ENCODE measurements at regions not wholly inside any gene's neighbourhood (a gene's known extent, or its start where the extent isn't known, plus 50 kb on each side); places are given as distances from the start of the nearest gene placed in this dataset.
"Not testable (repeated sequence)": the region's sequence is repeated elsewhere in the genome, so short reads cannot be mapped to it uniquely, and the experiment has no call there.

DNA sequence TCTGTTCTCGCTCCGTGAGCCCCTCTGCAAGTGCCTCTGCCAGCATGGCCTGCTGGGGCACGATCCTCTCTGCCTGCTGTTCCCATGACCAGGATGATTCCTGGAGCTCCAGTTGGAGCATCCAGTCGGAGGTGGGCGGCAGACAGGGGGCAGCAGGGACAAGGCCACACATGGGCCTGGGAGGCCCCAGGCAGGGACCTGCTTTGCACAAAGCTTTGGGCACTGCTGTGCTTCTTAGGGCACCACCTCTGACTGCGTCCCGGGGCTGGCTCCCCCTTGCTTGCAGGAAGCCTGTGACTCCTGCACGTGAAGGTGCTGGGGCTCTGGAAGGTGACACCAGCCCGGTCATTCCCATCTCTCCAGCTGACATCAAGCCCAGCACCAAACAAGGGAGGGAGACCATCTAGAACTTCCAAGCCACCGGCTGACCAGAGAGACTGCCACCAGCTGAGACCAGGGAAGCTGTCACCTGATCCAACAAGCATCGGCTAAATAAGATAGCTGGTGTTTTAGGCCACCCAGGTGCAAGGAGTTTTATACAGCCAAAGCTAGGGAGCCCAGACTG is 174.8 kb upstream of the FOXD4L5 start:
- H3K9me3 Mint-ChIP-seq, result peaks cover 54% of the 10 kb centered on the region
- no peak for DNase-seq
- H3K4me1 Mint-ChIP-seq (ENCODE audit: low read depth), result no peaks in the 10 kb centered on the region
- TF ChIP-seq, protein P1, sequence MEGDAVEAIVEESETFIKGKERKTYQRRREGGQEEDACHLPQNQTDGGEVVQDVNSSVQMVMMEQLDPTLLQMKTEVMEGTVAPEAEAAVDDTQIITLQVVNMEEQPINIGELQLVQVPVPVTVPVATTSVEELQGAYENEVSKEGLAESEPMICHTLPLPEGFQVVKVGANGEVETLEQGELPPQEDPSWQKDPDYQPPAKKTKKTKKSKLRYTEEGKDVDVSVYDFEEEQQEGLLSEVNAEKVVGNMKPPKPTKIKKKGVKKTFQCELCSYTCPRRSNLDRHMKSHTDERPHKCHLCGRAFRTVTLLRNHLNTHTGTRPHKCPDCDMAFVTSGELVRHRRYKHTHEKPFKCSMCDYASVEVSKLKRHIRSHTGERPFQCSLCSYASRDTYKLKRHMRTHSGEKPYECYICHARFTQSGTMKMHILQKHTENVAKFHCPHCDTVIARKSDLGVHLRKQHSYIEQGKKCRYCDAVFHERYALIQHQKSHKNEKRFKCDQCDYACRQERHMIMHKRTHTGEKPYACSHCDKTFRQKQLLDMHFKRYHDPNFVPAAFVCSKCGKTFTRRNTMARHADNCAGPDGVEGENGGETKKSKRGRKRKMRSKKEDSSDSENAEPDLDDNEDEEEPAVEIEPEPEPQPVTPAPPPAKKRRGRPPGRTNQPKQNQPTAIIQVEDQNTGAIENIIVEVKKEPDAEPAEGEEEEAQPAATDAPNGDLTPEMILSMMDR (IDR thresholded peaks at IDR 0.05), result no peak
- peaks cover 19% of the 10 kb centered on the region for H3K36me3 Mint-ChIP-seq (ENCODE audit: low read depth)
- H3K4me3 Mint-ChIP-seq, result no peak overlapping the region
- H3K27ac Mint-ChIP-seq, result no peak overlapping the region
- H3K27me3 Mint-ChIP-seq (ENCODE audit: insufficient read depth), result no peaks in the 10 kb centered on the region; the same call in 1 of the 2 replicates

GRCh38 chr9:65458992-65459391 is 174.0 kb upstream of the FOXD4L5 start:
- Mint-ChIP-seq H3K36me3 (ENCODE audit: low read depth) (peaks cover 11% of the 10 kb centered on the region), H3K4me1 (ENCODE audit: low read depth) (no peaks in the 10 kb centered on the region), H3K4me3 (no peak overlapping the region), H3K9me3 (peaks cover 45% of the 10 kb centered on the region), H3K27me3 (ENCODE audit: insufficient read depth) (peaks cover 1% of the 10 kb centered on the region), H3K27ac (no peak overlapping the region)
- TF ChIP-seq, protein P1 (IDR thresholded peaks at IDR 0.05), result no peak
- no peak for DNase-seq

DNA sequence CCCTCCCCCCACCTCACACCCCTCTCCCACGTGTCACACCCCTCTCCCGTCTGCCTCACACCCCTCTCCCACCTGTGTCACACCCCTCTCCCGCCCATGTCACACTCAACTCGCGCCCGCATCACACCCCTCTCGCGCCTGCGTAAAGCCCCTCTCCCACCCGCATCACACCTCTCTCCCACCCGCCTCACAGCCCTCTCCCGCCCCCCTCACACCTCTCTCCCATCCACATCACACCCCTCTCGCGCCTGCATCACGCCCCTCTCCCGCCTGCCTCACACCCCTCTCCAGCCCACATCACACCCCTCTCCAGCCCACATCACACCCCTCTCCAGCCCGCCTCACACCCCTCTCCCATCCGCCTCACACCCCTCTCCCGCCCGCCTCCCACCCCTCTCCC is 173.5 kb upstream of the FOXD4L5 start:
- Mint-ChIP-seq H3K4me1 (ENCODE audit: low read depth) (no peaks in the 10 kb centered on the region), H3K27ac (no peak overlapping the region), H3K36me3 (ENCODE audit: low read depth) (peaks cover 6% of the 10 kb centered on the region), H3K4me3 (no peak overlapping the region), H3K9me3 (peaks cover 44% of the 10 kb centered on the region), H3K27me3 (ENCODE audit: insufficient read depth) (peaks cover 1% of the 10 kb centered on the region)
- TF ChIP-seq, protein P1 (IDR thresholded peaks at IDR 0.05), result no peak
- no peak for DNase-seq

DNA sequence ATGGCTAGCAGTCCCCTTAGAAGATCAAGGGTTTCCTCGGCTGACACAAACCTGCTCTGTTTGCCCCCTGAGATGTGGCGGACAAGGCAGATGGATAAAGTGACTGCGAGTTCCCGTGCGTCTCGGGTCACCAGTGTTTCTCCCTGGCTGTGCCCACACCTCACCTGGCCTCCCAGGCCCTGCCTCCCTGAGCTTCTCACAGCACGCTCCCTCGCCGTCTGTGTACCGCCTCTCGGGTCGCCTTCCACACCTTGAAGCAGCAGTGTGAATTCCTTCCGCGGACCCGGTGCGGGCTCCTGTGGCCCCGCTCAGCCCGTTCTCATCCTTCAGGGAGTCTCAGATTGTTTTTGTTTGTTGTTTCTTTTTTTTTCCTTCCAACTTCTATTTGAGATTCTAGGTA is 172.0 kb upstream of the FOXD4L5 start:
- not testable (repeated sequence) for H3K4me1 Mint-ChIP-seq (ENCODE audit: low read depth); H3K36me3 Mint-ChIP-seq (ENCODE audit: low read depth); H3K27me3 Mint-ChIP-seq (ENCODE audit: insufficient read depth); H3K27ac Mint-ChIP-seq; H3K4me3 Mint-ChIP-seq; DNase-seq
- peaks cover 32% of the 10 kb centered on the region for H3K9me3 Mint-ChIP-seq

- H3K27me3 Mint-ChIP-seq (ENCODE audit: insufficient read depth); H3K4me3 Mint-ChIP-seq; H3K36me3 Mint-ChIP-seq (ENCODE audit: low read depth); H3K27ac Mint-ChIP-seq; H3K4me1 Mint-ChIP-seq (ENCODE audit: low read depth); DNase-seq: not testable (repeated sequence)
- H3K9me3 Mint-ChIP-seq, result peaks cover 35% of the 10 kb centered on the region
These were observed 171.0 kb upstream of the FOXD4L5 start for GRCh38 chr9:65455751-65456647.

GRCh38 chr9:65455136-65455535 is 170.1 kb upstream of the FOXD4L5 start:
- H3K4me3 Mint-ChIP-seq, result not testable (repeated sequence)

DNA sequence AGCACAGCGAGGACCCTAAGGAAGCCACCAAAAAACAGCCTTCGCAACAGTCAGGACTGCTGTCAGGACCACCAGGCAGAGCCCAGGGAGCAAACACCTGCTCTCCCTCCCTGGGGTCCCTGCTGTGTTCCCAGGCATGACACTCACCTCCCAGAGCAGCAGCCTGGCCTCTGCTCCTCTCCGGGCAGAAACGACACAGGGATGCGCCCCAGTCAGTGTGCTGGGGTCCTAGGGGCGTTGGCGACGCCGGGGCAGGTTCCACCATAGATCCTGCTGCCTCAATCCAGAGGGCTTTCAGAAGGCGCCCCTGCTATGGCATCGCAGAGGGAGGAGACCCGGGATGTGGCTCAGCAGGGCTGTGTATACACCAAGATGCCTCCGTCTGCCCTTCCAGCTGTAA is 169.7 kb upstream of the FOXD4L5 start:
- H3K9me3 Mint-ChIP-seq, result peaks cover 27% of the 10 kb centered on the region
- not testable (repeated sequence) for H3K4me3 Mint-ChIP-seq; H3K27me3 Mint-ChIP-seq (ENCODE audit: insufficient read depth); H3K36me3 Mint-ChIP-seq (ENCODE audit: low read depth); DNase-seq; H3K4me1 Mint-ChIP-seq (ENCODE audit: low read depth); H3K27ac Mint-ChIP-seq

More at GRCh38 chr9:65455136-65455535, 170.1 kb upstream of the FOXD4L5 start:
- peaks cover 29% of the 10 kb centered on the region for H3K9me3 Mint-ChIP-seq
- not testable (repeated sequence) for H3K4me1 Mint-ChIP-seq (ENCODE audit: low read depth); DNase-seq; H3K27me3 Mint-ChIP-seq (ENCODE audit: insufficient read depth); H3K27ac Mint-ChIP-seq; H3K36me3 Mint-ChIP-seq (ENCODE audit: low read depth)

DNA sequence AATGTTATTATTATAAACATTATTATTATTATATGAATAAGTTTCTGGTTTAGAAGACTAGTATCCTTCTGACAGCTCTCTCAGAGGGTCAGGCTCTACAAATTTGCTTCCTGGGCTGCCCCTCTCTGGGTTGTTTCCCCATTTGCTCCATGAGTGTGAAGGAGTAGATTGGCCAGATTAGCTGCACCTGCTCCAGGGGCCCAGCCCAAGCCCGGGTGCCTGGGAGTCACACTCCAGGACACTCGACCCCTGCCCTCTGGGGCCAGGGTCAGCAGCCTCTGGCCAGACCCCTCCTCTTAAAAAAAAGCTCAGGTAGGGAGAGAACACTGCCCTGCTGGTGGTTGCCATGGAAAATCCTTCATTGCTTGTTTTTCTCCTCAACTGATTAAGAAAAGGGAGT is 169.0 kb upstream of the FOXD4L5 start:
- H3K27ac Mint-ChIP-seq; DNase-seq; H3K27me3 Mint-ChIP-seq (ENCODE audit: insufficient read depth); H3K4me1 Mint-ChIP-seq (ENCODE audit: low read depth); H3K36me3 Mint-ChIP-seq (ENCODE audit: low read depth); H3K4me3 Mint-ChIP-seq: not testable (repeated sequence)
- peaks cover 22% of the 10 kb centered on the region for H3K9me3 Mint-ChIP-seq

DNA sequence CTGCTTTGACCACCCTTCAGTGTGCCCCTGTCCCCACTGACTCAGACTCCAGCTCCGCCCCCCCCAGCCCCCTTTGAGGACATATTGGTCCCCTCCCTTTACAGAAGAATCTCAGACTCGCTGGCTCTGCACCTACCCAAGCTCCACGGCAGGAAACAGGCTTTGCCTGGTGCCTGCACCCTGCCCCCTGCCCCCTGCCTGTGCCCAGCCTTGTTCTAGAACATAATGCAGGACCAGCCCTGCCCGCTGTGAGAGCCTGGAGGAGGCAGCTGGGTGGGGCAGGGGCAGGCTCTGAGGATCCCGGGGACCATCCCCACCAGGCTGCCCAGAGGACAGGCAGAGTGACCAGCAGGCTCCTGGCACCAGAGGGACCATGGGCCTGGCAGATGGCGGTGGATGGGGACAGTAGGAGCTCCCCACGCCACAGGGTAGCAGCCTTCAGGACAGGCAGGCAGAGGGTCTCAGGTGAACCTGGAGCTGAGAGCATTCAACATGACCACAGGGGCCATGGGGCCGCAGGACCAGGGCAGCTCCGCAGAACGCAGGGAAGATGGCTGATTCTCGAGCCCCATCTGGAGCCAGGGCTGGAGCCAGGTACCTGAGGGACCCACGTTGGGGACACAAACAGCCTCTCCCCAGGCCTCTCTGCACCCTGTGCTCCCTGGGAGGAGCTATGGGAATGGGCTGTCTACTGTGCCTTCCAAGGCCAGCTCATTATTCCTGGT is 165.0 kb upstream of the FOXD4L5 start:
- H3K4me1 Mint-ChIP-seq (ENCODE audit: low read depth); H3K27ac Mint-ChIP-seq; H3K27me3 Mint-ChIP-seq (ENCODE audit: insufficient read depth); H3K36me3 Mint-ChIP-seq (ENCODE audit: low read depth); H3K4me3 Mint-ChIP-seq; DNase-seq: not testable (repeated sequence)
- H3K9me3 Mint-ChIP-seq, result peaks cover 15% of the 10 kb centered on the region
